Fibroblast of skin of left quadriceps (primary cell): ENCODE measurements at regions not wholly inside any gene's neighbourhood (a gene's known extent, or its start where the extent isn't known, plus 50 kb on each side); places are given as distances from the start of the nearest gene placed in this dataset.
"Not testable (repeated sequence)": the region's sequence is repeated elsewhere in the genome, so short reads cannot be mapped to it uniquely, and the experiment has no call there.

ENCODE experiments used
- DNase-seq, 2 experiments: peaks; one replicate each; pipeline ENCODE4 v3.0.0-alpha.2; 2013; ENCODE audit warnings: low read depth in 2 of 2

GRCh38 chr4:141458501-141458900 lies 177.9 kb upstream of the IL15 start:
- no peak for DNase-seq

DNA sequence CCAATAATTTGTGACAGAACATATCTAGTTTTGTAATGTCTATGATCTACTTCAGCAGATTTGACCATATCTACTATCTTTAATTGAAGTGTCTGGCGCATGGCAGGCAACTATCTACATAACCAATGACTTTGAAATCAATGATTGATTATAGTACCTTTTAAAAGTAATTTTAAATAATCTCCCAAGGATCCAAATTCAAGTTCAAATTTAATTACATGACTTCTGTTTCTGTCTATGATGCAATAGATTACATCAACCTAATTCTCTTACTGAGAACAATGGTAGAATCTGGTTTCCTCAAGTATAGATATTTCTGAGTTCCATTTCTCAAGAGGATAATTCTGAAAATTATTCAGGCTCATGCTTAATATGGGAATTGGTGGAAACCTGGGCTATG lies 177.4 kb upstream of the IL15 start:
- no peak for DNase-seq

DNA sequence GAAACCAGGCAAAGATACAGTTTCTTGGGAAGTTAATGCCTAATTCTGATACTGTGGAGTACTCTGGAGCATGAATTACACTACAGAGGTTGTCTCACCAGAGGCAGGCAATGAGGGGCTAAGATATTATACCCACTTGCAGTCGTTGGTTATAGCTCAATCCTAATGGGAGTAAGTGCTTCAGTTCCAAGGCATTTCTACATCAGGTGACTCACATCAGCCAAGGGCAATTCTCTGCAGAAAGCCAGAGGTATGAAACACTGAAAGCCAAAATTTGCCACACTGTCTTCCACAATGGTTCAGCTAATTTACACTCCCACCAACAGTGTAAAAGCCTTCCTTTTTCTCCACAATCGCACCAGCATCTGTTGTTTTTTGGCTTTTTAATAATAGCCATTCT lies 174.0 kb upstream of the IL15 start:
- DNase-seq, result no peak

DNA sequence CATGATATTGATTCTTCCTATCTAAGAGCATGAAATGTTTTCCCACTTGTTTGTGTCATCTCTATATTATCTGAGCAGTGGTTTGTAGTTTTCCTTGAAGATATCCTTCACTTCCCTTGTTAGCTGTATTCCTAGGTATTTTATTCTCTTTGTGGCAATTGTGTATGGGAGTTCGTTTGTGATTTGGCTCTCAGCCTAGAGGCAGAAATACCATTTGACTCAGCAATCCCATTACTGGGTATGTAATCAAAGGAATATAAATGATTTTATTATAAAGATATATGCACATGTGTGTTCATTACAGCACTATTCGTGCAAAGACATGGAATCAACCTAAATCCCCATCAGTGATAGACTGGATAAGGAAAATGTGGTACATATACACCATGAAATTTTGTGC lies 172.7 kb upstream of the IL15 start:
- DNase-seq, result no peak

GRCh38 chr4:141464366-141464765 lies 172.0 kb upstream of the IL15 start:
- DNase-seq, result no peak

- DNase-seq, result no peak
These were observed 171.2 kb upstream of the IL15 start for GRCh38 chr4:141465171-141465570.

DNA sequence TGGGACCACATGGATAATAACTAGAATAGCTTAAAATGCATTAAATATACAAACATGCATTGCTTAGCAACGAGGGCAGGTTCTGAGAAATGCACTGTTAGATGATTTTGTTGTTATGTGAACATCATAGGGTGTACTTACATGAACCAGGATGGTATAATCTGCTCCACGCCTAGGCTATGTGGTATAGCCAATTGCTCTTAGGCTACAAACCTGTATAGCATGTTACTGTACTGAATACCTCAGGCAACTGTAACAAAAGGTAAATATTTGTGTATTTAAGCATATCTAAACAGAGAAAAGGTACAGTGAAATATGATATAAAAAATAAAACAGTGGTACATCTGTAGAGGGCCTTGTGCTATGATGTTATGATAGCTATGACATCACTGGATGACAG lies 169.2 kb upstream of the IL15 start:
- DNase-seq, result peak in 1 of 2 experiments; percentile 37

GRCh38 chr4:141469392-141469791 lies 167.0 kb upstream of the IL15 start:
- no peak for DNase-seq

- no peak for DNase-seq
These were observed 163.3 kb upstream of the IL15 start for GRCh38 chr4:141473026-141473540.

DNA sequence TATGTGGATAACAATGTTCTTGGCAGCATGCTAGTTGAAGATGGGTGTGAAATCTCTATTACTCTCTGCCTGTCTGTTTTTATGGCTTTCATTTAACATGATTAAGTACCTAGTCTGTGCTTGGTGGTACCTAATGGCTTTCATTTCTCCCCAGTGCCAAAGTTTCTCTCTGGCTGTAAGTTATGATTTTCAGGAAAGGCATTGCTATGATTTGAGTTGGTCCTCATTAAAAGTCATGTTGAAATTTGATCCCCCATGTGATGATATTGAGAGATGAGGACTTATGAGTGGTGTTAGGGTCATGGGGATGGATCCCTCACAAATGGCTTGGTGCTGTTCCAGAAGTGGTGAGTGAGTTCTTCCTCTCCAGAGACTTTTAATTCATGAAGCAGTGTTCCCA lies 162.4 kb upstream of the IL15 start:
- DNase-seq, result peak; percentile 87

- no peak for DNase-seq
These were observed 155.4 kb upstream of the IL15 start for GRCh38 chr4:141480950-141481349.

DNA sequence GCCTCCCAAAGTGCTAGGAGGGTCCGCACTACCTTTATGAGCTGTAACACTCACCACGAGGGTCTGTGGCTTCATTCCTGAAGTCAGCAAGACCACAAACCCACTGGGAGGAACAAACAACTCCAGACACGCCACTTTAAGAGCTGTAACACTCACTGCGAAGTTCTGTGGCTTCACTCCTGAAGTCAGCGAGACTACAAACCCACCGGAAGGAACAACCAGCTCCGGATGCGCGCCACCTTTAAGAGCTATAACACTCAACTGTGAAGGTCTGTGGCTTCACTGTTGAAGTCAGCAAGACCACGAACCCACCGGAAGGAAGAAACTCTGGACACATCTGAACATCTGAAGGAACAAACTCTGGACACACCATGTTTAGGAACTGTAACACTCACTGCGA lies 152.1 kb upstream of the IL15 start:
- DNase-seq, result not testable (repeated sequence)

- peak in 1 of 2 experiments; percentile 64 for DNase-seq
These were observed 149.9 kb upstream of the IL15 start for GRCh38 chr4:141486375-141486997.

- no peak for DNase-seq
These were observed 138.8 kb upstream of the IL15 start for GRCh38 chr4:141497627-141498026.

DNA sequence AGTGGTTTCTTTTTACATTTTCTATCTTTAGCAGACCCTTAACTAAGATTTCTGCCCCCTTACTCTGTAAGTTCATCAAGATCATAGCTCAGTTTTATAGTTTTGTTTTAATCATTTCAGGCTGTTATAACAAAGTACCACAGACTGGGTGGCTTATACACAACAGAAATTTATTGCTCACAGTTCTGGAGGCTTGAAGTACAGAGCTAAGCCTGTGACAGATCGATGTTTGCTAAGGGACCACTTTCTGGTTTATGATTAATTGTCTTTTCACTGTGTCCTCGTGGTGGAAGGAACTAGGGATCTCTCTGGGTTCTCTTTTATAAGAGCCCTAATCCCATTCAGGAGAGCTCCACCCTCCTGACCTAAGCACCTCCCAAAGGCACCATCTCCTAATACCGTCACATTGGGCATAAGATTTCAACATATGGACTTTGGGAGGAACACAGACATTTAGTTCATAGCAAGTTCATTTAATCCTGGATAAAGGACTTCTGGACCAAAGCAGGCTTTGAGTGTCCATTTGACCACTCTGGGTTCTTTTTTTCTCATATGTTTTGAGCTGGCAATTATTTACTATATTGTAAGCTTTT lies 137.0 kb upstream of the IL15 start:
- DNase-seq, result no peak

GRCh38 chr4:141501395-141501794 lies 135.0 kb upstream of the IL15 start:
- DNase-seq, result no peak

DNA sequence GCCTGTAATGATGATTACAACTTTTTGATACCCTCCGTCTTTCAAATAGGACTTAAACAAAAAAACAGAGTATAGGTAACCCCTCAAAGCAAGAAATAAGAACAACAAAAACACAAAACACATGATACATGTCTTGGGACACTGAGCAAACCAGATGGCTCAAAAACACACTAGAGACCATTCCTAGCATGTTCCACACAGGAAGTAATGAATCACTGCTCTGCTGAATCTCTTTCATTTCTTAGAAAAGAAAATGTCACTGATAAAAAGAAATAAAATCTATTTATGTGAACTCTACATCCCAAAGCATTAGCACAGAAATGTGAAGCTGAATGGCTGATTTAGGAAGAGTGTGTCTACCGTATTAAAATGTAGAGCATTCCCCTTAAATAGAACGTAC lies 134.5 kb upstream of the IL15 start:
- no peak for DNase-seq

DNA sequence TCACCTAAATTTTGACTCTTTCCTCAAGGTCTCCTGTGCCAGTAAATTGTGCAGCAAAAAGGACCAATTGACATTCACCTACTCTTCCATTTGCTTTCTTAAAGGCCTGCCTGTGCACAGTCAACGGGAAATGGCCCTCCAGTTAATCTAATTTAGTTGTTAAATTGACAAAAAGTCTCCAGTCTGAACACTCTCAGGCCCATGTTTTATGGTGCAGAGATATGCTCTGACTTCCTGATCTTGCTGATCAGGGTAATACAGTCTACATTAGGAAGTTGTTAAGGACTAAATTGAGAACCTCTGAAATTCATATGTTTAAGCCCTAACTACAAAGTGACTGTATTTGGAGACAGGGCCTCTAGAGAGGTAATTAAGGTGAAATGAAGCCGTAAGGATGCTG lies 133.6 kb upstream of the IL15 start:
- DNase-seq, result no peak

DNA sequence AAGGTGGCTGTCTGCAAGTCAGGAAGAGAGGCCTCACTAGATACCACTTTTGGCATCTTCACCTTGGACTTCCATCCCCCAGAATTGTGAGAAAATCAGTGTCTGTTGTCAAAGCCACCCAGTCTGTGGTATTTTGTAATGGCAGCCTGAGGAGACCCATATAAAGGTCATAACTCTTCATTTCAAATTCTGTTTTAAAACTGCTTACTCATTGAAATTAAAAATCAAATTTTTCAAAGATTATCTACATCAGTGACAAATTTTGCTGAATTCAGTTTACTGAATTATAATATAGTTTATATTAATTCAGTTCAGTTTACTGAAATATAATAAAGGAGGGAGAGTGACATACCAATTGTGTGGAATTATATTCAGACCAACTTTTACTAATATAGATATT lies 133.1 kb upstream of the IL15 start:
- no peak for DNase-seq

DNA sequence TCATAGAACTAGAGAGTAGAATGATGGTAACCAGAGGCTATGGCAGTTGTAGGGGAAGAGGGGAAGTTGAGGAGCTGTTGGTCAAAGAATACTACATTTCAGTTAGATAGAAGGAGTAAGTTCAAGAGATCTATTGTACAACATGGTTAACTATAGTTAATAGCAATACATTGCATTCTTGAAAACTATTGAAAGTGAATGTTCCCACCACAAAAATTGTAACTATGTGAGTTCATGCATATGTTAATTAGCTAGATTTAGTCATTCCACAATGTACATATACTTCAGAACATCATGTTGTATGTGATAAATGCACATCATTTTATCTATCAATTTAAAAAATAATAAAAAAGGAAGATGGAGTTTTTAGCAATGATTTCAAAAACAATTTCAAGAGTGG lies 125.3 kb upstream of the IL15 start:
- peak; percentile 54 for DNase-seq

DNA sequence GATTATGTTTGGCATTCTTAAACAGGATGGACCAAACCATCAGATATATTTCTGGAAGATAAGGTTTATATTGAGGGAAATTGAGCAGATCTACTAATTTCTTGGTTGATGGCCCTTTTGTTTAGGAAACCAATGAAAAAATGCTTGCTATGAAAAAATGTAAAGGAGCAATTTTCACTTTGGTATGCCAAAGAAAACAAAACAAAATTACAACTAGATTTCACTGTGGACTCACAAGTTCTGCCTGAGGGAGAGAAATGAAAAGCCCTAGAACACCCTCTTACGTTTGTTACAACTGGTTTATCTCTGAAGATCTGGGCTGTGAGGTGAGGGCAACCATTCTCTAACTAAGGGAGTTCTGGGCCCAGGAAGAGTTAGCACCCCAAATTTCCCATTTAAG lies 122.5 kb upstream of the IL15 start:
- no peak for DNase-seq

DNA sequence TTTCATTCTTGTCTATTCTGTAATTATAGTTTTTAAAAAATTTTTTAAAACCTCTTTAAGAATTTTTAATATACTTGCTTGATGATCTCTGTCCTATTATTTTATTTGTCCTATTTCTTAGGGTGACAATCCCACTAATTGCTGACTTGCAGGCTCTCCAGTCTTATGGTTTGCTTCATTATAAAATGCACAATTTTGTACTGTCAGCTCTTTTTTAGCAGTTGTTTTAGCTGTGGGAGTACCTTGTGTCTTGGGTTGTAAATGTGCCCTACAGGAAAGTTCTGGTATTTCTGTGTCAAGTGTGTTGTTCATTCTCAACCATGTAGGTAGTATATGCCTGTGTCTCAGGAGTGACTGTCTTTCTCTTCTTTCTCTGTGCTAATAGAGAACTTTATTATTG lies 118.2 kb upstream of the IL15 start:
- DNase-seq, result no peak

DNA sequence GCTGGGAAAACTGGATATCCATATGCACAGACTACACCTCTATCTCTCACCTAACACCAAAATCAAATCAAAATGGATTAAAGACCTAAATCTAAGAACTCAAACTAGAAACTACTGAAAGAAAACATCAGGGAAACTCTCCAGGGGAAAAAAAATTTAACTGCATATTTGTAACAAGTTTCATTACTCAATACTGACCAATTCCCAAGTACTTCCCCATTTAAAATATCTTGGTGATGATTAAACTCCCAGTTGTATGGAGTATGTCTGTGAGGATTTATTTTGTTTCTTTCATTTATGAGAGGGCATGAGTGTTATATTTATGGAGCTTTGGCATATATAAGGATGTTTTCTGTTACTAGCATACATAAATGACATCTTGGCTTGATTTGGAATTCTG lies 112.3 kb upstream of the IL15 start:
- DNase-seq, result peak; percentile 48 to 52

DNA sequence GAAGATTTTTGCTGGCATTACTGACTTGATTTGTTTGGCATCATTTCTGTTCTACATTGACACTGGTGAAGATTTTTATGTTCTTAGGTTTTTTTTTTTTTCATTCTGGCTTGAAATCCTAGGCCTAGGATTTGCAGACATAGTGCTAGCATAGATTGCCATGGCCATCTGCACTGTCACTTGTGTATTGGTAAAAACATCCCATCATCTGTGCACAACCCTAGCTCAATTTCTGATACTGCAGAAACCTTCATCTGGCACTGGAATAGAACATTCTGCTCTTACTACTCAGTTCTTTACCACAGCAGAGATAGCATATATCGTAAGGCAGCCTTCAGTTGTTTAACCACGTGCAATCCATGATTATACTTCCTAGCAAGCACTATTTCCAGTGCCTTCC lies 111.5 kb upstream of the IL15 start:
- DNase-seq, result no peak
